ENCODE measurements at regions not wholly inside any gene's neighbourhood (a gene's known extent, or its start where the extent isn't known, plus 50 kb on each side); places are given as distances from the start of the nearest gene placed in this dataset.

GRCh38 chr1:232542633-232543593 is 87.0 kb downstream of the SIPA1L2 start:
- Histone ChIP-seq H3K36me3 (ENCODE audit: control insufficient read depth in 1 of 2, insufficient read depth in 2 of 2, low read length in 2 of 2) (no peaks in the 10 kb centered on the region), H3K9ac (ENCODE audit: low read depth in 1 of 2, low read length in 2 of 2) (no peak overlapping the region), H3K27me3 (ENCODE audit: control insufficient read depth in 1 of 2, insufficient read depth in 2 of 2, low read length in 2 of 2) (no peaks in the 10 kb centered on the region), H3K27ac (ENCODE audit: low read depth, low read length) (no peak overlapping the region), H3K4me3 (ENCODE audit: low read depth in 1 of 2, low read length in 2 of 2) (no peak overlapping the region), H3K9me3 (ENCODE audit: control insufficient read depth in 1 of 2, low read length in 2 of 2) (no peaks in the 10 kb centered on the region), H3K4me1 (ENCODE audit: control insufficient read depth in 1 of 2, insufficient read depth in 2 of 2, low read length in 2 of 2) (peaks cover 0 to 3% of the 10 kb centered on the region in 2 donors)

- Histone ChIP-seq H3K9ac (ENCODE audit: low read depth in 1 of 2, low read length in 2 of 2) (no peak overlapping the region), H3K36me3 (ENCODE audit: control insufficient read depth in 1 of 2, insufficient read depth in 2 of 2, low read length in 2 of 2) (no peaks in the 10 kb centered on the region), H3K27me3 (ENCODE audit: control insufficient read depth in 1 of 2, insufficient read depth in 2 of 2, low read length in 2 of 2) (no peaks in the 10 kb centered on the region), H3K4me3 (ENCODE audit: low read depth in 1 of 2, low read length in 2 of 2) (no peak overlapping the region), H3K9me3 (ENCODE audit: control insufficient read depth in 1 of 2, low read length in 2 of 2) (no peaks in the 10 kb centered on the region), H3K4me1 (ENCODE audit: control insufficient read depth in 1 of 2, insufficient read depth in 2 of 2, low read length in 2 of 2) (no peaks in the 10 kb centered on the region), H3K27ac (ENCODE audit: low read depth, low read length) (no peak overlapping the region)
These were observed 91.0 kb downstream of the SIPA1L2 start for GRCh38 chr1:232538943-232539302.

GRCh38 chr1:232538224-232538942 is 91.5 kb downstream of the SIPA1L2 start:
- Histone ChIP-seq H3K27ac (ENCODE audit: low read depth, low read length) (no peak overlapping the region), H3K9me3 (ENCODE audit: control insufficient read depth in 1 of 2, low read length in 2 of 2) (no peaks in the 10 kb centered on the region), H3K27me3 (ENCODE audit: control insufficient read depth in 1 of 2, insufficient read depth in 2 of 2, low read length in 2 of 2) (no peaks in the 10 kb centered on the region), H3K4me3 (ENCODE audit: low read depth in 1 of 2, low read length in 2 of 2) (no peak overlapping the region), H3K36me3 (ENCODE audit: control insufficient read depth in 1 of 2, insufficient read depth in 2 of 2, low read length in 2 of 2) (no peaks in the 10 kb centered on the region), H3K4me1 (ENCODE audit: control insufficient read depth in 1 of 2, insufficient read depth in 2 of 2, low read length in 2 of 2) (no peaks in the 10 kb centered on the region), H3K9ac (ENCODE audit: low read depth in 1 of 2, low read length in 2 of 2) (no peak overlapping the region)

GRCh38 chr1:232534552-232535517 is 95.1 kb downstream of the SIPA1L2 start:
- Histone ChIP-seq H3K27me3 (ENCODE audit: control insufficient read depth in 1 of 2, insufficient read depth in 2 of 2, low read length in 2 of 2) (no peaks in the 10 kb centered on the region), H3K9ac (ENCODE audit: low read depth in 1 of 2, low read length in 2 of 2) (no peak overlapping the region), H3K9me3 (ENCODE audit: control insufficient read depth in 1 of 2, low read length in 2 of 2) (no peaks in the 10 kb centered on the region), H3K4me3 (ENCODE audit: low read depth in 1 of 2, low read length in 2 of 2) (no peak overlapping the region), H3K36me3 (ENCODE audit: control insufficient read depth in 1 of 2, insufficient read depth in 2 of 2, low read length in 2 of 2) (no peaks in the 10 kb centered on the region), H3K4me1 (ENCODE audit: control insufficient read depth in 1 of 2, insufficient read depth in 2 of 2, low read length in 2 of 2) (no peaks in the 10 kb centered on the region), H3K27ac (ENCODE audit: low read depth, low read length) (no peak overlapping the region)

GRCh38 chr1:232533328-232533727 is 96.6 kb downstream of the SIPA1L2 start:
- H3K9ac ChIP-seq (ENCODE audit: low read depth in 1 of 2, low read length in 2 of 2), result no peak overlapping the region
- no peaks in the 10 kb centered on the region for H3K27me3 ChIP-seq (ENCODE audit: control insufficient read depth in 1 of 2, insufficient read depth in 2 of 2, low read length in 2 of 2)
- H3K27ac ChIP-seq (ENCODE audit: low read depth, low read length), result no peak overlapping the region
- H3K9me3 ChIP-seq (ENCODE audit: control insufficient read depth in 1 of 2, low read length in 2 of 2), result no peaks in the 10 kb centered on the region
- H3K4me1 ChIP-seq (ENCODE audit: control insufficient read depth in 1 of 2, insufficient read depth in 2 of 2, low read length in 2 of 2), result no peaks in the 10 kb centered on the region
- H3K36me3 ChIP-seq (ENCODE audit: control insufficient read depth in 1 of 2, insufficient read depth in 2 of 2, low read length in 2 of 2), result no peaks in the 10 kb centered on the region
- H3K4me3 ChIP-seq (ENCODE audit: low read depth in 1 of 2, low read length in 2 of 2), result no peak overlapping the region

GRCh38 chr1:232532901-232533300 is 97.0 kb downstream of the SIPA1L2 start:
- no peaks in the 10 kb centered on the region for H3K27me3 ChIP-seq (ENCODE audit: control insufficient read depth in 1 of 2, insufficient read depth in 2 of 2, low read length in 2 of 2)
- no peak overlapping the region for H3K27ac ChIP-seq (ENCODE audit: low read depth, low read length)
- H3K4me1 ChIP-seq (ENCODE audit: control insufficient read depth in 1 of 2, insufficient read depth in 2 of 2, low read length in 2 of 2), result no peaks in the 10 kb centered on the region
- H3K9me3 ChIP-seq (ENCODE audit: control insufficient read depth in 1 of 2, low read length in 2 of 2), result no peaks in the 10 kb centered on the region
- no peak overlapping the region for H3K9ac ChIP-seq (ENCODE audit: low read depth in 1 of 2, low read length in 2 of 2)
- no peaks in the 10 kb centered on the region for H3K36me3 ChIP-seq (ENCODE audit: control insufficient read depth in 1 of 2, insufficient read depth in 2 of 2, low read length in 2 of 2)
- H3K4me3 ChIP-seq (ENCODE audit: low read depth in 1 of 2, low read length in 2 of 2), result no peak overlapping the region

GRCh38 chr1:232531291-232531690 is 98.6 kb downstream of the SIPA1L2 start:
- H3K27me3 ChIP-seq (ENCODE audit: control insufficient read depth in 1 of 2, insufficient read depth in 2 of 2, low read length in 2 of 2), result no peaks in the 10 kb centered on the region
- H3K9me3 ChIP-seq (ENCODE audit: control insufficient read depth in 1 of 2, low read length in 2 of 2), result no peaks in the 10 kb centered on the region
- no peaks in the 10 kb centered on the region for H3K36me3 ChIP-seq (ENCODE audit: control insufficient read depth in 1 of 2, insufficient read depth in 2 of 2, low read length in 2 of 2)
- no peak overlapping the region for H3K4me3 ChIP-seq (ENCODE audit: low read depth in 1 of 2, low read length in 2 of 2)
- H3K9ac ChIP-seq (ENCODE audit: low read depth in 1 of 2, low read length in 2 of 2), result no peak overlapping the region
- H3K27ac ChIP-seq (ENCODE audit: low read depth, low read length), result no peak overlapping the region
- H3K4me1 ChIP-seq (ENCODE audit: control insufficient read depth in 1 of 2, insufficient read depth in 2 of 2, low read length in 2 of 2), result no peaks in the 10 kb centered on the region

- H3K36me3 ChIP-seq (ENCODE audit: control insufficient read depth in 1 of 2, insufficient read depth in 2 of 2, low read length in 2 of 2), result no peaks in the 10 kb centered on the region
- H3K4me3 ChIP-seq (ENCODE audit: low read depth in 1 of 2, low read length in 2 of 2), result no peak overlapping the region
- H3K27me3 ChIP-seq (ENCODE audit: control insufficient read depth in 1 of 2, insufficient read depth in 2 of 2, low read length in 2 of 2), result no peaks in the 10 kb centered on the region
- H3K4me1 ChIP-seq (ENCODE audit: control insufficient read depth in 1 of 2, insufficient read depth in 2 of 2, low read length in 2 of 2), result no peaks in the 10 kb centered on the region
- no peaks in the 10 kb centered on the region for H3K9me3 ChIP-seq (ENCODE audit: control insufficient read depth in 1 of 2, low read length in 2 of 2)
- H3K27ac ChIP-seq (ENCODE audit: low read depth, low read length), result no peak overlapping the region
- H3K9ac ChIP-seq (ENCODE audit: low read depth in 1 of 2, low read length in 2 of 2), result no peak overlapping the region
These were observed 100.2 kb downstream of the SIPA1L2 start for GRCh38 chr1:232529747-232530146.

- Histone ChIP-seq H3K36me3 (ENCODE audit: control insufficient read depth in 1 of 2, insufficient read depth in 2 of 2, low read length in 2 of 2) (no peaks in the 10 kb centered on the region), H3K27ac (ENCODE audit: low read depth, low read length) (no peak overlapping the region), H3K9ac (ENCODE audit: low read depth in 1 of 2, low read length in 2 of 2) (no peak overlapping the region), H3K9me3 (ENCODE audit: control insufficient read depth in 1 of 2, low read length in 2 of 2) (no peaks in the 10 kb centered on the region), H3K4me1 (ENCODE audit: control insufficient read depth in 1 of 2, insufficient read depth in 2 of 2, low read length in 2 of 2) (no peaks in the 10 kb centered on the region), H3K4me3 (ENCODE audit: low read depth in 1 of 2, low read length in 2 of 2) (no peak overlapping the region), H3K27me3 (ENCODE audit: control insufficient read depth in 1 of 2, insufficient read depth in 2 of 2, low read length in 2 of 2) (no peaks in the 10 kb centered on the region)
These were observed 101.4 kb downstream of the SIPA1L2 start for GRCh38 chr1:232528472-232529089.
